ENCODE measurements at regions not wholly inside any gene's neighbourhood (a gene's known extent, or its start where the extent isn't known, plus 50 kb on each side); places are given as distances from the start of the nearest gene placed in this dataset.

GRCh38 chr2:204386668-204387067 lies 158.6 kb upstream of the PARD3B start:
- TF ChIP-seq EZH2 (IDR thresholded peaks at IDR 0.05; ENCODE audit: insufficient read depth, low read length) (no peak), CTCF (IDR thresholded peaks at IDR 0.05; ENCODE audit: insufficient read depth, low read depth, low read length) (no peak)
